Esophagus squamous epithelium (tissue), 5 donors: ENCODE measurements at regions not wholly inside any gene's neighbourhood (a gene's known extent, or its start where the extent isn't known, plus 50 kb on each side); places are given as distances from the start of the nearest gene placed in this dataset.

Source experiments
- DNase-seq: peaks from one replicate; lab custom pipeline; 2025; lab: John Stamatoyannopoulos, UW
- H3K27ac ChIP-seq, 4 donors: fragments of 200-600 bp; sonication (generic); one replicate each; pipeline ENCODE4 v1.5.1; 2016 to 2019; ENCODE audit warnings: mild to moderate bottlenecking in 1 of 4
- H3K27me3 ChIP-seq, 4 donors: fragments of 200-600 bp; sonication (generic); 1 replicate in 3 of 4; 2 replicates in 1 of 4; pipeline versions ENCODE4 v1.5.1 to v1.6.0; 2017 to 2021; ENCODE audit warnings: antibody characterized with exemption in 1 of 4
- H3K36me3 ChIP-seq, 3 donors: fragments of 200-600 bp; sonication (generic); one replicate each; pipeline ENCODE4 v1.5.1; 2016 to 2019
- H3K4me1 ChIP-seq, 3 donors: fragments of 200-600 bp; sonication (generic); one replicate each; pipeline ENCODE4 v1.5.1; 2017 to 2019
- H3K4me3 ChIP-seq, 4 donors: fragments of 200-600 bp; sonication (generic); 1 replicate in 3 of 4; 2 replicates in 1 of 4; pipeline ENCODE4 v1.5.1; 2016 to 2019; ENCODE audit warnings: mild to moderate bottlenecking in 2 of 4, moderate library complexity in 1 of 4
- H3K9me3 ChIP-seq, 3 donors: fragments of 200-600 bp; sonication (generic); one replicate each; pipeline ENCODE4 v1.5.1; 2016 to 2019
- CTCF ChIP-seq, 6 experiments: fragments of 450-650 bp in 4 of 6; fragments of 200-600 bp in 2 of 6; sonication (generic) in 2 of 6; IDR thresholded peaks; one replicate each; pipeline ENCODE4 v1.5.1; 2016 to 2019; ENCODE audit warnings: antibody characterized with exemption in 6 of 6, mild to moderate bottlenecking in 4 of 6, moderate library complexity in 4 of 6
- POLR2A ChIP-seq, 4 donors: fragments of 450-650 bp; IDR thresholded peaks; one replicate each; pipeline ENCODE4 v1.6.1; 2017; ENCODE audit warnings: antibody characterized with exemption in 4 of 4, mild to moderate bottlenecking in 4 of 4, moderate library complexity in 3 of 4
- WGBS, 2 donors: methylation state at CpG; one replicate each; pipeline ENCODE4 v1.1.5; 2018; 5-methylcytosine and 5-hydroxymethylcytosine counted together
- intact Hi-C: fragments of 100-400 bp; cut with DNase I; formaldehyde crosslinking; loops from one replicate; pipeline ENCODE4 v1.15.0; 2022
- donor health status: DM: yes; HTN: yes; CAD: no.

GRCh38 chr18:73645160-73645715 is 502.4 kb downstream of the FBXO15 start:
- 48 to 57% methylated on average over 2 of the region's 2 CpGs for WGBS, 2 donors
- TF ChIP-seq POLR2A (IDR thresholded peaks at IDR 0.05) (no peak), CTCF (IDR thresholded peaks at IDR 0.05) (no peak)
- H3K36me3 ChIP-seq = no peaks in the 10 kb centered on the region
- no peak overlapping the region for H3K4me3 ChIP-seq
- no peaks in the 10 kb centered on the region for H3K27me3 ChIP-seq
- DNase-seq = no peak
- no peaks in the 10 kb centered on the region for H3K4me1 ChIP-seq
- H3K9me3 ChIP-seq = no peaks in the 10 kb centered on the region
- no peak overlapping the region for H3K27ac ChIP-seq
- intact Hi-C loops = no loop called here

GRCh38 chr18:73639788-73640187 is 507.8 kb downstream of the FBXO15 start:
- TF ChIP-seq CTCF (IDR thresholded peaks at IDR 0.05) = no peak
- no peak for TF ChIP-seq POLR2A (IDR thresholded peaks at IDR 0.05)
- H3K36me3 ChIP-seq = no peaks in the 10 kb centered on the region
- no peak for DNase-seq
- no peaks in the 10 kb centered on the region for H3K9me3 ChIP-seq
- WGBS, 2 donors = 89 to 90% methylated on average over 6 of the region's 6 CpGs
- intact Hi-C loops = no loop called here
- H3K4me1 ChIP-seq = no peaks in the 10 kb centered on the region
- H3K27me3 ChIP-seq = no peaks in the 10 kb centered on the region
- H3K4me3 ChIP-seq = no peak overlapping the region
- no peak overlapping the region for H3K27ac ChIP-seq

- DNase-seq = no peak
- Histone ChIP-seq H3K4me1 (no peaks in the 10 kb centered on the region), H3K36me3 (no peaks in the 10 kb centered on the region), H3K27ac (no peak overlapping the region), H3K4me3 (no peak overlapping the region), H3K9me3 (no peaks in the 10 kb centered on the region), H3K27me3 (no peaks in the 10 kb centered on the region)
- TF ChIP-seq CTCF (IDR thresholded peaks at IDR 0.05) (no peak), POLR2A (IDR thresholded peaks at IDR 0.05) (no peak)
- intact Hi-C loops = no loop called here
Measured at GRCh38 chr18:73638709-73639108, 508.9 kb downstream of the FBXO15 start.

GRCh38 chr18:73636355-73636754 is 511.3 kb downstream of the FBXO15 start:
- DNase-seq = no peak
- Histone ChIP-seq H3K4me3 (no peak overlapping the region), H3K4me1 (no peaks in the 10 kb centered on the region), H3K27me3 (no peaks in the 10 kb centered on the region), H3K27ac (no peak overlapping the region), H3K9me3 (no peaks in the 10 kb centered on the region), H3K36me3 (no peaks in the 10 kb centered on the region)
- 56 to 58% methylated on average over 2 of the region's 2 CpGs for WGBS, 2 donors
- no peak for TF ChIP-seq POLR2A (IDR thresholded peaks at IDR 0.05)
- TF ChIP-seq CTCF (IDR thresholded peaks at IDR 0.05) = no peak
- intact Hi-C loops = no loop called here

GRCh38 chr18:73626859-73627258 is 520.8 kb downstream of the FBXO15 start:
- no peaks in the 10 kb centered on the region for H3K27me3 ChIP-seq
- H3K9me3 ChIP-seq = no peaks in the 10 kb centered on the region
- H3K4me1 ChIP-seq = no peaks in the 10 kb centered on the region
- H3K27ac ChIP-seq = no peak overlapping the region
- 41 to 46% methylated on average over 2 of the region's 2 CpGs for WGBS, 2 donors
- DNase-seq = no peak
- H3K36me3 ChIP-seq = no peaks in the 10 kb centered on the region
- TF ChIP-seq CTCF (IDR thresholded peaks at IDR 0.05) (no peak), POLR2A (IDR thresholded peaks at IDR 0.05) (no peak)
- H3K4me3 ChIP-seq = no peak overlapping the region
- intact Hi-C loops = no loop called here
